ENCODE measurements at regions not wholly inside any gene's neighbourhood (a gene's known extent, or its start where the extent isn't known, plus 50 kb on each side); places are given as distances from the start of the nearest gene placed in this dataset.

DNA sequence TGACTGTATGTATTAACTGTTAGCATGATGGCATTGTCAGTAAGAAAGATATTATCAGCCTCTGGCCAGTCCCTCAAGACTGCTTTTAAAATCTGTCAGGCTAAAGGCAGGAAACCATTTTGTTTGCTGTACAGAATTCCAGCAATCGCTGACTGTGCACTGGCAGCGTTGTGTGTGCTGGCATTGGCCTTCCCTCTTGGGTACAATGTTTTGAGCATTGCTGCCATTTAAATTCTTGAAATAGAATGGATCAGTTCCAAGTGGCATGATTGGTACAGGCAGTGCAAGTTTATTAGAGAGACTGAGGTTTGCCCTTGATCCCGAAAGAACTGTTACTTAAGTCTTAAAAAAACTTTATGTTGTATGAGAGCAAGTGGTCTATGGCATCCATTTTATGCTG lies 788.7 kb downstream of the OTOL1 start:
- Mint-ChIP-seq H3K27me3 (ENCODE audit: low read depth) (no peaks in the 10 kb centered on the region), H3K27ac (ENCODE audit: unreplicated experiment) (no peak overlapping the region), H3K4me3 (no peak overlapping the region), H3K36me3 (ENCODE audit: low read depth) (peaks cover 2% of the 10 kb centered on the region), H3K4me1 (no peaks in the 10 kb centered on the region), H3K9me3 (peaks cover 7% of the 10 kb centered on the region)
- DNase-seq (ENCODE audit: low read depth, low spot score): no peak
- TF ChIP-seq, protein P1, sequence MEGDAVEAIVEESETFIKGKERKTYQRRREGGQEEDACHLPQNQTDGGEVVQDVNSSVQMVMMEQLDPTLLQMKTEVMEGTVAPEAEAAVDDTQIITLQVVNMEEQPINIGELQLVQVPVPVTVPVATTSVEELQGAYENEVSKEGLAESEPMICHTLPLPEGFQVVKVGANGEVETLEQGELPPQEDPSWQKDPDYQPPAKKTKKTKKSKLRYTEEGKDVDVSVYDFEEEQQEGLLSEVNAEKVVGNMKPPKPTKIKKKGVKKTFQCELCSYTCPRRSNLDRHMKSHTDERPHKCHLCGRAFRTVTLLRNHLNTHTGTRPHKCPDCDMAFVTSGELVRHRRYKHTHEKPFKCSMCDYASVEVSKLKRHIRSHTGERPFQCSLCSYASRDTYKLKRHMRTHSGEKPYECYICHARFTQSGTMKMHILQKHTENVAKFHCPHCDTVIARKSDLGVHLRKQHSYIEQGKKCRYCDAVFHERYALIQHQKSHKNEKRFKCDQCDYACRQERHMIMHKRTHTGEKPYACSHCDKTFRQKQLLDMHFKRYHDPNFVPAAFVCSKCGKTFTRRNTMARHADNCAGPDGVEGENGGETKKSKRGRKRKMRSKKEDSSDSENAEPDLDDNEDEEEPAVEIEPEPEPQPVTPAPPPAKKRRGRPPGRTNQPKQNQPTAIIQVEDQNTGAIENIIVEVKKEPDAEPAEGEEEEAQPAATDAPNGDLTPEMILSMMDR (conservative IDR thresholded peaks at IDR 0.05): no peak

DNA sequence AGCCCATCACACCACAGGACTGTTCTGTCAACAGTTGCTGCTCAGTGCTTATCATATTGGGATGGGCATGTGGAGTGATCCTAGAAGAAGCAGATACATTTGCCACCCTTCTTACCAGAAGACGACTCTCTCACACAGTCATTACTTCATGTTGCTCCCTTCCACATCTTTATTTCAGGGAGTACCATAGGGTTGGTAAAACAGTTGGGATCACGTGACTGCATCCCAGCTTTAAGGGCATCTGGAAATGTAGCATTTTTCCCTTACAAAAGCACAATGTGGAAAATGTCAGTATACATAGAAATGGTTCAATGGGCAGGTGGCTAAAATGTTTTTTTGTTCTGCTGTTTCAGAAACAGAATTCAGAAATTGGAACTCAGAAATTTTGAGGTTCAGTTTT lies 791.0 kb downstream of the OTOL1 start:
- Mint-ChIP-seq H3K27ac (ENCODE audit: unreplicated experiment) (no peak overlapping the region), H3K4me1 (no peaks in the 10 kb centered on the region), H3K27me3 (ENCODE audit: low read depth) (no peaks in the 10 kb centered on the region), H3K36me3 (ENCODE audit: low read depth) (no peaks in the 10 kb centered on the region), H3K9me3 (peaks cover 2% of the 10 kb centered on the region), H3K4me3 (no peak overlapping the region)
- DNase-seq (ENCODE audit: low read depth, low spot score): no peak
- TF ChIP-seq, protein P1 (conservative IDR thresholded peaks at IDR 0.05): no peak

DNA sequence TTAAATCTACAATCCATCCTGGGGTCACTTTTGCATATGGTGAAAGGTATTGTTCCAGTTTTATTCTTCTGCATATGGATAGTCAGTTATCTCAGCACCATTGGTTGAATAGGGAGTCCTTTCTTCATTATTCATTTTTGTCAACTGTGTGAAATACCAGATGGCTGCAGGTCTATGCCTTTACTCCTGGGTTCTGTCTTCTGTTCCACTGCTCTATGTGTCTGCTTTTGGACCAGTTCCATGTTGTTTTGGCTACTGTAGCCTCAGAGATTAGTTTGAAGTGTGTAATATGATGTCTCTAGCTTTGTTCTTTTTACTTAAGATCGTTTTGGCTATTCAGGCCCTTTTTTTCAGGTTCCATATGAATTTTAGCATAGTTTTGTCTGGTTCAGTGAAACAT lies 795.8 kb downstream of the OTOL1 start:
- Mint-ChIP-seq H3K27ac (ENCODE audit: unreplicated experiment) (no peak overlapping the region), H3K4me1 (no peaks in the 10 kb centered on the region), H3K9me3 (peaks cover 2% of the 10 kb centered on the region), H3K36me3 (ENCODE audit: low read depth) (no peaks in the 10 kb centered on the region), H3K27me3 (ENCODE audit: low read depth) (no peaks in the 10 kb centered on the region), H3K4me3 (no peak overlapping the region)
- TF ChIP-seq, protein P1 (conservative IDR thresholded peaks at IDR 0.05): no peak
- DNase-seq (ENCODE audit: low read depth, low spot score): no peak

DNA sequence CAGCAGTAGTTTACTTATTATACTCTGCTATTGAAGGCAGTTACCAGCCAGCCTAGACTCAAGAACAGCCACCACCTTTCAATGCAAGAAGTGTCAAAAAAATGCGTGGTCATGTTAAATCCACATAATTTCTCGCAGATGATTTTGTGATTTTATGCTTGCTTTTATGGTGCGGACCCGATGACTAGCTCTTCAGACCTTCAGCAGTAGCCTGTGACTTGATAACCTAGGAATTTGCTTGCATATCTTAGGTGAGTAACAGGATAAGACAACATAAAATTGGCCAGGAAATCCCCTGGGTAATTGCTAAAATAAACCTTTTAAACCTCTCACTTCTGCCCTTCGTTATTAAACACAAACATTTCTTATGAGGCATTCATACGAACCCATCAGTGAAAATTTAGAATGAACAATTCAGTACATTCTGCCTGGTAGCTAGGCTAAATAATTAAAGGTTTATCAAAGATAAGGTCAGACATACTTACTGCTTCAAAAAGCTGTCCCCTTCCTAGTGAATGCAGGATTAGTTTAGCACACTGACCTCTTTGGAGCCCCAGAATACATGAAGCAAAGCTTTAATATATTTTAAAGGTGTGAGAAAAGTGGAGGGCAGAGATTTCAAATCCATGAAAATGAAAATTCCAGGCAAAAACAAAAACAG lies 798.8 kb downstream of the OTOL1 start:
- H3K27ac Mint-ChIP-seq (ENCODE audit: unreplicated experiment): no peak overlapping the region
- H3K4me3 Mint-ChIP-seq: no peak overlapping the region
- peaks cover 2% of the 10 kb centered on the region for H3K9me3 Mint-ChIP-seq
- H3K36me3 Mint-ChIP-seq (ENCODE audit: low read depth): no peaks in the 10 kb centered on the region
- TF ChIP-seq, protein P1 (conservative IDR thresholded peaks at IDR 0.05): no peak
- no peak for DNase-seq (ENCODE audit: low read depth, low spot score)
- no peaks in the 10 kb centered on the region for H3K27me3 Mint-ChIP-seq (ENCODE audit: low read depth)
- no peaks in the 10 kb centered on the region for H3K4me1 Mint-ChIP-seq

DNA sequence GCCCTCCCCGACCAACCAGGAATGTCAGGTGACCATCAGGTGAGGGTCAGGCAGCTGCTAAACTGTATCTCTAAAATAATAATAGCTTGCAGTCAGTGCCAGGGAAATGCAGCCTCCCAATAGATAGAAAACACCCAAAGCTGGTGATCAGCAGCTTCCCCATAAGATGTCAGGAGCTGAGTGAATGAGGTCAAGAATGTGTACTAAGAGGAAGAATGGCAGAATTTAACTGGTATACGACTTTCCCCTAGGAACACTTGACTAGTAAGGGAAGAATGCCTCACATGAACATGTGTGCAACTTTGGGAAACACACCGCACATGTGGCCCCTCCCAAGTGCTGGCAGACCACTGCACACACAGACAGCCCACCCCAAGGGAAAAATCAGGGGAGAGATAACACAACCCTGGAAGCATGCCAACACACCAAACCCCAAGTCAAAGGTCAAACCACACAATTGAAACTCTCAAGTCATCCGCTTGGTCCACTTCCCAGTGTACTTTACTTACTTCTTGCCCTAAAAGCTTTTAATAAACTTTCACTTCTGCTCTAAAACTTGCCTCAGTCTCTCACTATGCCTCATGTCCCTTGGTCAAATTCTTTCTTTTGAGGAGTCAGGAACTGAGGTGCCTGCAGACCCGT lies 806.5 kb downstream of the OTOL1 start:
- Mint-ChIP-seq H3K36me3 (ENCODE audit: low read depth) (no peaks in the 10 kb centered on the region), H3K9me3 (peaks cover 1% of the 10 kb centered on the region), H3K27me3 (ENCODE audit: low read depth) (no peaks in the 10 kb centered on the region), H3K4me3 (no peak overlapping the region), H3K27ac (ENCODE audit: unreplicated experiment) (no peak overlapping the region), H3K4me1 (no peaks in the 10 kb centered on the region)
- no peak for DNase-seq (ENCODE audit: low read depth, low spot score)
- TF ChIP-seq, protein P1 (conservative IDR thresholded peaks at IDR 0.05): no peak

Data from neural crest cell (in vitro differentiated cells).